Uterus (tissue), 2 donors: ENCODE measurements at regions not wholly inside any gene's neighbourhood (a gene's known extent, or its start where the extent isn't known, plus 50 kb on each side); places are given as distances from the start of the nearest gene placed in this dataset.

ENCODE experiments used
- POLR2A ChIP-seq, 2 donors: fragments of 450-650 bp; IDR thresholded peaks; one replicate each; pipeline ENCODE4 v1.6.1; 2016; ENCODE audit warnings: antibody characterized with exemption in 2 of 2, mild to moderate bottlenecking in 1 of 2, moderate library complexity in 1 of 2
- TF ChIP-seq, protein P1 (sequence below), 4 experiments: fragments of 200-600 bp in 2 of 4; fragments of 450-650 bp in 2 of 4; sonication (generic) in 2 of 4; IDR thresholded peaks; one replicate each; pipeline ENCODE4 v1.5.1; 2016 to 2019; ENCODE audit warnings: antibody characterized with exemption in 4 of 4, mild to moderate bottlenecking in 2 of 4, moderate library complexity in 1 of 4

- TF ChIP-seq, protein P1, sequence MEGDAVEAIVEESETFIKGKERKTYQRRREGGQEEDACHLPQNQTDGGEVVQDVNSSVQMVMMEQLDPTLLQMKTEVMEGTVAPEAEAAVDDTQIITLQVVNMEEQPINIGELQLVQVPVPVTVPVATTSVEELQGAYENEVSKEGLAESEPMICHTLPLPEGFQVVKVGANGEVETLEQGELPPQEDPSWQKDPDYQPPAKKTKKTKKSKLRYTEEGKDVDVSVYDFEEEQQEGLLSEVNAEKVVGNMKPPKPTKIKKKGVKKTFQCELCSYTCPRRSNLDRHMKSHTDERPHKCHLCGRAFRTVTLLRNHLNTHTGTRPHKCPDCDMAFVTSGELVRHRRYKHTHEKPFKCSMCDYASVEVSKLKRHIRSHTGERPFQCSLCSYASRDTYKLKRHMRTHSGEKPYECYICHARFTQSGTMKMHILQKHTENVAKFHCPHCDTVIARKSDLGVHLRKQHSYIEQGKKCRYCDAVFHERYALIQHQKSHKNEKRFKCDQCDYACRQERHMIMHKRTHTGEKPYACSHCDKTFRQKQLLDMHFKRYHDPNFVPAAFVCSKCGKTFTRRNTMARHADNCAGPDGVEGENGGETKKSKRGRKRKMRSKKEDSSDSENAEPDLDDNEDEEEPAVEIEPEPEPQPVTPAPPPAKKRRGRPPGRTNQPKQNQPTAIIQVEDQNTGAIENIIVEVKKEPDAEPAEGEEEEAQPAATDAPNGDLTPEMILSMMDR (IDR thresholded peaks at IDR 0.05), result no peak
- no peak for TF ChIP-seq POLR2A (IDR thresholded peaks at IDR 0.05)
These were observed 99.9 kb upstream of the PITX1 start for GRCh38 chr5:135133698-135134515.
